Left ventricle myocardium inferior (tissue), 1 donor: ENCODE measurements at regions not wholly inside any gene's neighbourhood (a gene's known extent, or its start where the extent isn't known, plus 50 kb on each side); places are given as distances from the start of the nearest gene placed in this dataset.

ENCODE experiments used
- DNase-seq: peaks from one replicate; pipeline ENCODE4 v3.0.0-alpha.2; 2020
- H3K27ac ChIP-seq: fragments of 200-600 bp; replicated peaks from 2 replicates; pipeline ENCODE4 v1.8.0; 2021
- H3K27me3 ChIP-seq: fragments of 200-600 bp; 2 replicates; pipeline ENCODE4 v1.8.0; 2021; ENCODE audit warnings: low read depth
- H3K36me3 ChIP-seq: fragments of 200-600 bp; 2 replicates; pipeline ENCODE4 v1.8.0; 2021
- H3K4me1 ChIP-seq: fragments of 200-600 bp; 2 replicates; pipeline ENCODE4 v1.8.0; 2021
- H3K4me3 ChIP-seq: fragments of 200-600 bp; 2 replicates; pipeline ENCODE4 v1.8.0; 2021; ENCODE audit warnings: mild to moderate bottlenecking, moderate library complexity
- H3K9me3 ChIP-seq: fragments of 200-600 bp; replicated peaks from 2 replicates; pipeline ENCODE4 v1.8.0; 2021
- CTCF ChIP-seq: fragments of 200-600 bp; IDR thresholded peaks from 2 replicates; pipeline ENCODE4 v1.8.0; 2021; ENCODE audit warnings: antibody characterized with exemption, mild to moderate bottlenecking, borderline replicate concordance
- intact Hi-C: fragments of 100-400 bp; cut with micrococcal nuclease; formaldehyde crosslinking; loops from one replicate; pipeline ENCODE4 v1.11.0; 2022
- donor health status: DM: no; HTN: yes; CAD: no; lungs with severe emphysema.

GRCh38 chr1:229137271-229137670 is 133.6 kb upstream of the RAB4A start:
- no peaks in the 10 kb centered on the region for H3K36me3 ChIP-seq
- no peaks in the 10 kb centered on the region for H3K9me3 ChIP-seq
- TF ChIP-seq CTCF = no peak
- H3K27ac ChIP-seq = no peak overlapping the region
- no peak for DNase-seq
- intact Hi-C loops = no loop called here
- no peaks in the 10 kb centered on the region for H3K27me3 ChIP-seq
- no peaks in the 10 kb centered on the region for H3K4me1 ChIP-seq
- H3K4me3 ChIP-seq = no peak overlapping the region

GRCh38 chr1:229138058-229138457 is 132.9 kb upstream of the RAB4A start:
- intact Hi-C loops = no loop called here
- Histone ChIP-seq H3K4me1 (no peaks in the 10 kb centered on the region), H3K4me3 (no peak overlapping the region), H3K27me3 (no peaks in the 10 kb centered on the region), H3K36me3 (no peaks in the 10 kb centered on the region), H3K9me3 (no peaks in the 10 kb centered on the region), H3K27ac (no peak overlapping the region)
- no peak for TF ChIP-seq CTCF
- no peak for DNase-seq

- Histone ChIP-seq H3K9me3 (no peaks in the 10 kb centered on the region), H3K27me3 (peaks cover 7% of the 10 kb centered on the region), H3K36me3 (no peaks in the 10 kb centered on the region), H3K27ac (no peak overlapping the region), H3K4me1 (no peaks in the 10 kb centered on the region), H3K4me3 (no peak overlapping the region)
- no peak for DNase-seq
- TF ChIP-seq CTCF = no peak
- intact Hi-C loops = no loop called here
Observed at GRCh38 chr1:229139331-229140118, 131.4 kb upstream of the RAB4A start.

- H3K4me3 ChIP-seq = no peak overlapping the region
- H3K9me3 ChIP-seq = no peaks in the 10 kb centered on the region
- TF ChIP-seq CTCF = no peak
- H3K27ac ChIP-seq = no peak overlapping the region
- no peak for DNase-seq
- H3K4me1 ChIP-seq = no peaks in the 10 kb centered on the region
- H3K36me3 ChIP-seq = no peaks in the 10 kb centered on the region
- peaks cover 13% of the 10 kb centered on the region for H3K27me3 ChIP-seq
- intact Hi-C loops = no loop called here
Observed at GRCh38 chr1:229140119-229140396, 130.9 kb upstream of the RAB4A start.

GRCh38 chr1:229141271-229141670 is 129.6 kb upstream of the RAB4A start:
- H3K9me3 ChIP-seq = no peaks in the 10 kb centered on the region
- no peaks in the 10 kb centered on the region for H3K36me3 ChIP-seq
- H3K4me1 ChIP-seq = no peaks in the 10 kb centered on the region
- no peak overlapping the region for H3K27ac ChIP-seq
- TF ChIP-seq CTCF = no peak
- peaks cover 25% of the 10 kb centered on the region for H3K27me3 ChIP-seq
- DNase-seq = no peak
- intact Hi-C loops = no loop called here
- no peak overlapping the region for H3K4me3 ChIP-seq
